Inflammatory macrophage treated with lipopolysaccharide for 1 hour (primary cell): ENCODE measurements at regions not wholly inside any gene's neighbourhood (a gene's known extent, or its start where the extent isn't known, plus 50 kb on each side); places are given as distances from the start of the nearest gene placed in this dataset.

Experiments used
- DNase-seq, 2 donors: peaks; one replicate each; pipeline ENCODE4 v3.0.0-alpha.2; 2020 to 2022

DNA sequence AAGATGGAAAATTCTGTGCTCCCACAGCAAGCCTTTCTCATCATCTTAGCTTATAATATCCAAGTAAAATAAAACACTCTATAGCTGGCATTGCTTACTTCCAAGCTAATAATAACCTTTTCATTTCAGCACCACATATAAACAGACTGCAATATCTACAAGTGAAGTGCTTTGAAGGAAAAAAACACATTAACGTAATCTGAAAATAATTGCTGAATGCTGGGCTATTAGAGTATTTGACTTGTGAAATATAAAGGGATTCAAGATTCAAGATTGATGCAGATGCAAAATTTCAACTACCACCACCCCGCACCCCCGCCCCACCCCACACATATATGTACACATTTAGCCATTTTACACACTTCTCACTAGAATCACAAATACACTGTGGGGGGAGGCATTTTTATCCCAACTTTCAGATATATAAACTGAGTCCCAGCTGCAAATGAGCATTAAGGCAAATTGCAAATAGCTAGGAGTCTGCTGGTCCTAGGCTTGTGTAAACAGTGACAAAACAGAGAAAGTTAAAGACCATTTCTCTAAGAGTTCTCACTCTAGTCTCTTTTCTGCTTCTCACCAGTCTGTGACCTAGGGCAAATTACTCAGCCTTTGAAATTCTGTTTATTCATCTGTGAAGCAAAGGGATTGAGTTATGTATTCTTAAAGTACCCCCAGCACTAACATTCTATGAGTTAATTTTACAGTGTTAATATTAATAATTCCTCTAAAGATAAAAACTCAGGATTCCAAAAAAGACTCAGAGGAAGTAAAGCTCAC, 489.4 kb downstream of the PRELID2 start:
- DNase-seq = no peak

DNA sequence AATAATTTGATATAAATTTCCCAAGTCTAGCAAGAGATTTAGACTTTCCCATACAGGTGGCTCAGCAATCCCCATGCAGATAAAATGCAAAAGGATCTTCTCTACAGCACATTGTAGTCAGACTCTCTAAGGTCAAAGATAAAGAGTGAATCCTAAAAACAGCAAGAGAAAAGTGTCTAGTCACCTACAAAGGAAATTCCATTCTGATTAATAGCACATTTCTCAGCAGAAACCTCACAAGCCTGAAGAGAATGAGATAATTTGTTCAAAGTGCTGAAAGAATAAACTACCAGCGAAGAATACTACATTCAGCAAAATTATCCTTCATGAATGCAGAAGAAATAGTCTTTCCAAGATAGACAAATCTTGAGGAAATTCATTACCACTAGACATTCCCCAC, 493.3 kb downstream of the PRELID2 start:
- no peak for DNase-seq

DNA sequence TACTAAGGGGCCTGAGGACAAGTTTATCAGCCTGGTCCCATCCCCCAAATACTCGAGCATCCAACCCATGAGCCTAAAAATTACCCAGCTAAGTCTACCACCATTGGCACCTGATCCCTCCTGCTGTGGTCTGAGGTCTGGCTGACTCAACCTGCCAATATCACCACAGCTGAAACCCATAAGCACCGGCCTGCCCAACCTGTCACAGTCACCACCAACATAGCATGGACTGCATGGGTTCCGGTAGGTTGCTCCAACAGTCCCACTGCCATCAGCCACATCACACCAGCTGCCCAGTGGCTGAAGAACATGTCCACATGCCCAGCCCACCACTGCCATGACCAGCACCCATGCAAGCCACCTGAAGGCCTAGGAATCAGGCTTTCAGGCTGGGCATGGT, 495.0 kb downstream of the PRELID2 start:
- no peak for DNase-seq

DNA sequence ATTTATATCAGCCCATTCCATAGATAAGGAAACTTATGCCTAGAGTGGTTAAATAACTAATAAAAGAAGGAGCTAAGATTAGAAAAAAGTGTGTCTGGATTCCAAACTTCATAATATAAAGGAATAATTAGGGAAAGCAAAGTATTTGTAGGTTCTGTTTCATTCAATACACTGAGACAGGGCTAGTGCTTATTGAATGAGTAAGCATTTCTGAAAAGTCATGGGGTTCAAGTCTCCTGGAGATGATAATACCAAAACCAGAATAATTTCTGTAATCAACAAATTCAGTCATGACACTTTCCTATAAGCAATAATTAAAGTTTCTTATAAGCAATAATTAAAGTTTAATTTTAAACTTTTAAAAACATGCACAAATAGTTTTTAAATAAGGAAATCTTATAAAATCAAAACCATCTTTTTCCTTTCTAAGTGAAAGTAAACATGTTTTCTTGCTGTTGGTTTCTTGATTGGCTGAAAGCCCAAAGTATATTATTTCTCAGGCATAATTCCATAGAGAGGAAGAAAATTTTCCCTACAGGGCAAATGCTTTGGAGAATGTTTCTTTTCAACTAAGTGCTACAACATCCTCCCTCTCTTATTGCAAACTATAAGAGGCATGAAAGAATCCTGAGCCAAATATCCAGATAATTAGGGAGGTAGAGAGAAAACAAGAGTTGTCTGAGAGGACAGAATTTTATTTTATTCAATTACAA, 510.2 kb downstream of the PRELID2 start:
- no peak for DNase-seq

DNA sequence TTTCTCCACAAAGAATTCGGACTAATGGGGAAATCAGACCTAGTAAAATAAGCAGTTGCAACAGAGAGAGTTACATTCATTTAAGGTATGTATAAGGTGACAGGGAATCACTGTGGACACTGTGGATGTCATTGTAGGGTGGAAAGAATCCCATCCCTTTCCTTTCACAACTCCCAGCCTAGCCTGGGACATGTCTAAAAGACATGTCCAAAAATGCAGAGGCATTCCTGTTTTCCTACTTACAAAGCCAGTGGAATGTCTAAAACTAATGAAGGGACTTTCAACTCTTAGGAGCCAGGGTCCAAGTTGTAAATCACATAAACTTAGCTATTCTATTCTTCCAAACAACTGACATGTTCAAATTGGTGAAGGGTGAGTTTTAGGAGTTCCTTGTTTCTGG, 511.0 kb downstream of the PRELID2 start:
- no peak for DNase-seq

DNA sequence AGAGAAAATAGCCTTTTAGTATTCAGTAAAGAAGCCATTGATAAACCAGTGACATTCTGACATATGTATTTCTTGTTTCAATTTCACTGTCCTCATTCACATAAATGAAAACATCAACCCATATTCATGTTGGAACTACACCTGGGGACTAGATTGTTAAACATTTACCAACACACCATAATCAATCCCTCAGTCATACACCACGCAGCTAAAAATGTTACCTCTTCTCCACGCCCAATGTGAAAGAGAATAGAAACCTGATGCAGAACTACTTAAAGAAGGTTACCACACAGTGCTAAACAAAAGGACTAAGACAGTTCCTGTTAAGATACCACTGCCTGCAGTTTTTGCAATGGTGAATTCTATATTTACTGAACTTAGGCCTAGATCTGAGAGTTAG, 518.9 kb downstream of the PRELID2 start:
- DNase-seq = no peak

DNA sequence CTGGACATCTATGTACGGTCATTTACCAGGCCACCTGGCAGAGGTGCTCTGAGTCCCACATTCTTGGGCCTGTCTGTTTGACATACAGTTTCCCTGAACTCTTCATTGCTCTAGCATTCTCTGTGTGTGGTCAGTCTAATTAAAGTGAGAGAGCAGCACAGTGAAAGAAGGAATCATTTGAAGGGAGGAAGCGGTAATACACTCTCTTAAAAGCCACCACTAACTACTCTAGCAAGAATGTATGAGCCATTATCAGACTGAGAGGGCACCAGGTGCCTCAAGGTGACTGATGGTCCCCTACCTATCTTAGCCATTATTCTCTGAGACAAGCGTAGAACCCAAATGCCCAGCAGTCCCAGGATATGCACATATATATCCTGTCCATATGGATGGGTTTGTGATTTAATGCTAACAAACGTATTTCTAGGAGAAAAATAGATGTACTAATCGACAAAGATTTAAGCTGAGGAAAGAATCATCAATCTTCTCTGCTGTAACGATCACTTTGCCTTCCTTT, 527.2 kb downstream of the PRELID2 start:
- no peak for DNase-seq

DNA sequence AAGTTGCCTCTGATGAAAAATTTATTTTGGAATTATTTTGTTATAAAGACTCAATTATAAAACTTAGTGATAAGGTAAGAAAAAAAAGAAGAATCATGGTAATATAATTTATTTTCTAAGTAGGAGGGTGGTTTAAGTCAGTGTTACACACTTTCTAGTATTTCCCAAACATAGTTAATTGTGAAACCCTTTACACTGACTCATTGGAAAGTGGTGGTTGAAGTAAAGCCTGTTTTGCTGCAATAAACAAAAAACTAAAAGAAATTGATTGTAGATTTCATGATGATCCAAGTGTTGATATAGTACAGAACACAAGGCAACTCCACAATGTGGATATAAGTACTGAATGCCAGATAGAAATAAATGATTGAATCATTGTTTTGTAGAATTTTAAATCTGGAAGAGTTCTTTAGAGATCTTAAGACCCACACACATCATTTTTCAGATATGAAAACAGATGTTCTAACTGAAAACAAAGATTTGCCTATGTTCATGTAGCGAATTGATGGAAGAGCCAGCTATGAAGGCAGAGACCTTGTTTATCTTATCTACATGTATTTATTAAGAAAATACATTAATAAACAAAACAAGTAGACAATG, 539.8 kb downstream of the PRELID2 start:
- no peak for DNase-seq

DNA sequence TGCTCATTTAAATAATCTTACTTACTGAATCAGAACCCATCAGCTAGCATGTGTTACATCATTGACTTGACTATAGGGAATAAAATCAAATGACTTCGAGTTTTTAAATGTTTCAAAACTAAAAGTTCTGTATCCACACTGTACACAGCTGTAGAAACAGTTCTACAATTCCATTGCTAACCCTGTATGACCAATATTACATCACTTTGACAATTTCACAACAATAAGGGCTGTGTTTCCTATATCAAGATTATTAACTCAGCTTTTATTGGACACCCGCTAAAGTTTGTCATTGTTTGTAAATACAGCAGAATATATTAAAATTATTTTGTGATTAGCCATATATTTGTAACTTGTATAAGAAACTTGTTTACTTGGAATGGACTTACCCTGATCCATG, 540.8 kb downstream of the PRELID2 start:
- DNase-seq = no peak

DNA sequence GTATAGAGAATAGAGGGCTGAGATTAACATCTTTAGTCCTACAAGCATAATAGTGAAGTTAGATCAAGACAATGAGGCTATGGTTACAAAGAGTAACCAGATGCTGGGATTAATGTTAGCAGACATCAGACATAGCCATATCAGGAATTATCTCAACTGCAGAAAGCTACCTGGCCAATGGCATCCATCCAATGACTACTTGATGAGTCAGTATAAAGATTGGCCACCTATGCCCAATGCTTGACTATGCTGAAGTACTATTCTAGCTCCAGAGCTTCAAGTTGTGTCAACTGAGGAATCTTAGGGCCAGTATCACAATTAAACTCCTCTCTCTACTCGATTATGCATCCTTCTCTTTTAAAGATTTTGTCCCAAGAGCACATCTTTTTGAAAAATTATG, 541.4 kb downstream of the PRELID2 start:
- no peak for DNase-seq

DNA sequence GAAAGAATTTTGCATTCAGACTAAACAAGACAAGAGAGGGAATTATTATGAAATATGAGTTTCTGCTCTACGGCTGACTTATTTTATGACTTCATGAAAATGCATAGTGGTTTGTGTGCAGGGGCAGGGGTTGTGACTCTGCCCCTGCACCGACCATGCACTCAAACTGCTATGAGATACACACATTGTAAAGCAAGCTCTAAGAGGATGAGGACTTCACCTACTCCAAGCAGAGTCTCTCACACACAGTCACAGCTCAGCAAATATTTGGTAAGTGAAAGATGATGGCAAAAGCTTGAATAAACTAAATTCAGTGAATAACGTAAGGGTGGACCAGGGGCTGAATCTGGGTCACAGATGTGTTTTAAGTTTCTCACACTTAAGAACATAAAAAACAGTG, 542.9 kb downstream of the PRELID2 start:
- DNase-seq = no peak

DNA sequence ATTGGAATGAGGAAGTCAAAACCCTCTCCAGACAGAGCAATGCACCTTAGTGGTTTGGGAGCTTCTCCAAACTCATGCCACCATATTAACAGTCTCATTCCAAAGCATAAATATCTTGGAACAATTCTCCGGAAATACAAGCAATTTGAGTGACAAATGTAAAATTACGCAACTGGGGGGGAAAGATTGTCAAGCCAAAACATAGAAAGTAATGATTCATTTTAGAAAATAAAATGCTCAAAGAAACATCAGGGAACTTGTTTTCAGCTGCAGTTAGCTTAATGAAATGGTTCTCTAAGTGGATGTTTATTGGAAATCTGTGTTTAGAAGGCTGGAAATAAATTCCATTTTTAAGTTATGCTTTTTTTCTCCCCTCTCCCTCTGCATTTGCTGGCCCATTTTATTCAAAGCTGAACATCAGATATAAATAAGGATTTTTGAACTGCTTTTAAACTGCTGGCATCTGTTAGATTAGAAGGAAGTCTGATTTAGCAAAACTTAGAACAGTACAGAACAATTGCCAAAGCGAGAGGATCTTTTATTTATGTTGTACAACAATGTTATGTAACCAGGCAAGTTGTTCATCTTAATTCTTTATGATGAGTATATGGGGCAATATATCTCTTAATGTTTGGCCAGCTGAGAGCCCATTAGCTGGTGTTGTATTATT, 551.9 kb downstream of the PRELID2 start:
- DNase-seq = no peak

DNA sequence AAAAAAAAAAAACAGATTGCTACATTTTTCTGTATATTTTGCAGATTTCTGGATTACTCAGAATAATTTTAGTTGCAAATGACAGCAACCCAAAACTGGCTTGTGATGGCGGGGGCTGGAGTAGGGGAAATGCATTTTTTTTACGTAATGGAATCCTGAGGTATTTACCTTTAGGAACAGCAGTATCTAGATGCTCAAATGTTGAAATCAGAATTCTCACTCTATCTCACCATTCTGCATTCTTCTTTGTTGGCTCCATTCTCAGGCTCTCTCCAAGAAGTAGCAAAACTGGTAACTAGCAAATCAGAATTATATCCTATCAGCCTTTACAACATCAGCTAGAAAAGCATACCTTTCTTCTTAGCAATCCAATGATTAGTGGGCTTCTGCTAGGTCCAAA, 554.3 kb downstream of the PRELID2 start:
- no peak for DNase-seq

DNA sequence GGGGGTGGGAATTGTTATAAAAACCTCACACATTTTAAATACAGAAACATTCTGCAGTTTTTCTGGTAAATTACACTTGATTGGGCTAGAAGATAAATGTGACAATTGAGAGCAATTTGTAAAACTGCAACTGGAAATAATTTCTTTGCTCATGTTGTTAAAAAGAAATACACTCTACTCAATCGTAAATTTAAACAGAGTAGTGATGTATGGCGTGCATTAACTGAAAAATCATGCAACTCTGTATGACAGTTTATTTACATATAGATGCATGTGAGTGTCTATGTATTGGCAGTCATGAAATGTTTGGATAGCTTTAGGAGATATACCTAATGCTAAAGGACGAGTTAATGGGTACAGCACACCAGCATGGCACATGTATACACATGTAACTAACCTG, 554.9 kb downstream of the PRELID2 start:
- no peak for DNase-seq

DNA sequence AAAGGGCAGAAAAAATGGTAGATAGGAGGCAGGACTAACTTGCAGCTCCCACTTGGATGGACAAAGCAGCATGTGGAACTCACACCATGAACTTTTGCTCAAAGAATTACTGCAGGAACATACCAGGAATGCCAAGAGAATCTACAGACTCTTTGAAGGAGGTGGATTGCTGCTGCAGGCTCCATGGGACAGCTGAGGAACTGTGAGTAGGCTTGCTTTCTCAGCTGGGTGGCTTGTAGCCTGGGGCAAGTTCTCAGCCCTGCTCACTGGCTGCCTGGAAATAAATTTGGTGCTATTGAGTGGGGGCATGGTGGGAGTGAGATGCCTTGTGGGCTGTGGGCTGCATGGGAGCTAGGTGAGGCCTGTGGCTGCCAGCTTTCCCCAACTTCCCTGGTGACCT, 574.5 kb downstream of the PRELID2 start:
- DNase-seq = no peak

DNA sequence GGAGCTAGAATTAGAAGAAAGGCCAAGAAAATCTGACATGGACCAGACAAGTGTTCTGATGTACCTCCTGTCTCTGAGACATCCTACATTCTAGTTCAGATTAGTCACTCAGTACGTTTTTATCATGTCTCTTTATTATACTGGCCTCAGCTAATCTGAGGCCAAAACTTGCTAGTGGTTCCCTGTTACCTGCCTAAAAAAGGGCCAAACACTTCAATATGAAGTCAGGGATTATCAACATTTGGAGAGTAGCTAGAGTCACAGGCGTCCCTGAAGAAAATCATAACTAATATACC, 587.4 kb downstream of the PRELID2 start:
- no peak for DNase-seq

DNA sequence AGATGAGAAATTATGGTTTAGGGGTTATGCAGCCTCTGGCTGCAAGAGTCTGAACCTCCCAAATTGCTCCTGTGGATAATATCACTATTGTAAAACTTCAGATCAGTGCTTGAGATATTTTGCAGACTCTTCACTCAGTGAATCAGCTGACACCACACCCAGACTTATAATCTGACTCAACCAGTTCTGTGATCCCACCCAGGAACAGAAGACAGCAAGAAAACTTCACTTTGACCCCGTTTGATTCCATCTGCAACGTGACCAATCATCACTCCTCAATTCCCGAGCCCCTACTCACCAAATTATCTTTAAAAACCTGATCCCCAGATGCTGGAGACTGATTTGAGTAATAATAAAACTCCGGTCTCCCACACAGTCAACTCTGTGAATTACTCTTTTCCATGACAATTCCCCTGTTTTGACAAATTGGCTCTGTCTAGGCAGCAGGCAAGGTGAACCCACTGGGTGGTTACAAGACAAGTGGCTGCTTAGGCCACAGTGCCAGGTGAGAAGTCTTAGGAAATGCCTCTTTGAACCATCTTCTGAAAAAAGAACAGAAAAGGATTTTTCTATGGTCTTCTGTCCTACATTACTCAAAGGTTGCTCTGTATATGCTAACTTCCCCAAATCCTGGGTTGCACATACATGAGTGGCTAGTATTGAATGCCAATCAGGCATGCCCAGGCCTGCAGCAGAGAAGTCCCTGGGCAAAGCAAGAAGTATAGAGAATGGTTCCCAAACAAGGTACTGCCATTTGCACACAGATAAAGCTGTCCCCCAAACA, 588.0 kb downstream of the PRELID2 start:
- DNase-seq = no peak

DNA sequence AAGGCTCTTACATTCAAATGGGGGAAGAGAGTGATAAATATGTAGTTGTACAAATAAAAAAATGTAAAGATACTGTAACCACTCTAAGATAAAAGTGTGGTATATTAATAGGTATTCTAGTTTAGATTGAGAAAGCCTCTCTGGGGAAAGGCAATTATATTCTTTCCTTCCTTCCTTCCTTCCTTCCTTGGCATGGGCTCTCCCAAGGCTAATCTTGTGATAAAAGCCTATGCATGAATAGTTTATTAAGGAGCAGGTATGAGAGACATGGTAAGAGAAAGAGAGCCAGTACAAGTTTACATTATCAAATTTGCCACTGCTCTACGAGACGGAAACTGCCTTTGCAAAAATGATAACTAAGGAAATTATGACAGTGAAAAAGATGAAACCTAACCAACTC, 588.8 kb downstream of the PRELID2 start:
- no peak for DNase-seq

DNA sequence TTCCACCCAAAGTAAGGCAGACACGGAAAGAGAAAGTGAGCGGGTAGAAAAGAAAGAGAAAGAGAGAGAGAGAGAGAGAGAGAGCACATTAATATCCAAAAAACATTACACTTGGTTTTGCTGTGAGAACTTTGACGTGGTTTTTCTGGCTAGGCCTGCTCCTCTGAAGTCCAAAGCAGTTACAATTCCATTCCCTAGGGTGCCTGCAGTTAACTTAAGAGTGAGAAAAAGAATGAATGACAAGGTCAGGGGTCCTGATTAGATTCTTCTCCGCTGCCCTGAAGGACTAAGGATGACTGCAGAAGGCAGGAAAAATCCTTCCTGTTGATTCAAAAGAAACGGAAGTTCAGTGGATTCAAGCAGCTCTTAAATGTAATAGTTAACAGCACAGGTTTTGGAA, 589.8 kb downstream of the PRELID2 start:
- DNase-seq = no peak

DNA sequence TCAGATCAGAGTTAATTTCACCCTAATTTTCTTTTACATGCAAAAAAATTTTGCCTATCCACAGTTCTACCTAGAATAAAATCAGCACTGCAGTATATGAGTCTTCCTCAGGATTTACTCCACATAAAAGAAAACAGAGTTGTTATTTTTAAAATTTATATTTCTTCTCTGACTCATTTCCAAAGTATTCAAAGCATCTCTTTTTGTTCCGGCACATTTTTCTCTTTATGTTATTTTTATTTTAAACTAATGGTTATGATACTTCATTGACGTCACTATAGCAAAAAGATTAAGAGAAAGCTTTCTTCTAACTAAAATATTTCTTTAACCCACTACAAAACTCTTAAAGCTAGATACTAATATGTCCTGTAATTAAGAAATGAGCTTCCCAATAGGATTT, 590.4 kb downstream of the PRELID2 start:
- no peak for DNase-seq

DNA sequence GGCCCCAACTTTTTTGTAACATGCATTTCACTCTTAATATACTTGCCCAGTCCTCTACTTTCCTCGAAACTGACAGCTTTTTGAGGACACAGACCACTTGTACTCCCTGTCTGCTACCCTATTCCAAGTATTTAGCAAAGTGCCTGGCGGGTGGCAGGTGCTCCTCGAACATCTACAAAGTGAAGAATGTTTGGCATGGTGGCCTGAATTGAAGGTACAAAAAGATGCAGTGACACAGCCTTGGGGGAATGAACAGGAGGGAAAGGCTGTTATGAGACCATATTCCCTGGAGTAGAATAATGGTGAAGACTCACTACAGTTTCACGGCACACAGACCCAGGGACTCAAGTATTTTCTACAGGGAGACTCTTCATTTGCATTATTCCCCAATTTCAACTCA, 590.9 kb downstream of the PRELID2 start:
- DNase-seq = no peak

DNA sequence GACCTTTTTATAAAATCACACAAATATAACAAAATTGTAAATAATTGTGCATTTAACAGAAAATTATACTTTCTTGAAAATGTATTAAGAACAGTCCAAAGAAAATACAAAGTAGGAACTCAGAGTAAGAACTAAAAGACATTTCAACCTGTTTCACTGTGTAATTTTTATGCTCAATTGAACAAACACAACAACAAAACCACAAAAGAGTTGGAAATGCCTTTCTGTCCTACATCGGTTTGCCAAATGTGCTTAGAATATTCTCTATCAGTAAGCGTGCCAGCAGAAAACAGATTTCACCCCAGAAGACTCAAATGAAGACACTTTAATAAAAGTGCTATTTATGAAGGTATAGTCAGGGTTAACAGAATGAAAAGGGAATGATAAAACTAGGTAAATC, 592.1 kb downstream of the PRELID2 start:
- no peak for DNase-seq

DNA sequence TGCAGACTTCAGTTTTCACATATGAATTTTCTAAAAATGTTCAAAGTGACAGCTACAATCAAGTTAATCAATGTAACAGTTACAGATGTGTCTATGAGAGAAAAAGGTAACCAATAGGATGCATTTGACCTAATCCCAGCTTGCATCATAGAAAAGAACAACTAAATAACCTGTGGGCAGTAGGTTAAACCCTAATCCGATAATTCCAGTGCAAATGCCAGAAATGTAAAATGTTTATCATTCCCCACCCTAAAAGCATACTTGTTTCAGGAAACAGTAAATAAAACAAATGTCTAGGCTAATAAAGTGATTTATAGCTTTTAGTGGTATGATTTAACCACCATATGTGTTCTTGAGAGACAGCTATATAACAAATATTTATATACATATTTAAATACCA, 592.6 kb downstream of the PRELID2 start:
- DNase-seq = no peak
